Globus pallidus (tissue), 1 donor: ENCODE measurements at regions not wholly inside any gene's neighbourhood (a gene's known extent, or its start where the extent isn't known, plus 50 kb on each side); places are given as distances from the start of the nearest gene placed in this dataset.

ENCODE experiments used
- DNase-seq: peaks from one replicate; pipeline ENCODE4 v3.0.0-alpha.2; 2015; ENCODE audit warnings: low spot score

GRCh38 chr3:70800951-70801350 is 488.5 kb upstream of the MDFIC2 start:
- DNase-seq: no peak

DNA sequence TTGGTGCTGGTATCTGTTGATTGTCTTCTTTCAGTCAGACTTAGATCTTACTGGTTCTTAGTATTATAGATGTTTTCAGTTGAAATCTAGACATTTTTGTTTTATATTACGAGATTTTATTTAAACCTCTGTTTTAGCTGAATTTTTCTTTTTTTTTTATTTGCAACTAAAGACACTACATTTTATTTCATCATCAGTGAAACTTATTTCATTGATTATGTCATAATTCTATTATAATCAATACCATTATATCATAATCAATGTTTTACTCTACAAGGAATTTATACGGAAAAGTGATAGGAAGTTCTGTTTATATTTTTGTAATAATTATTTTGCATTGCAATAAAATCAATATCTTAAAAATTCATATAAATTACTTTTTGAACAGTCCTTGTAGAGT is 477.4 kb upstream of the MDFIC2 start:
- DNase-seq: no peak

GRCh38 chr3:70780790-70781189 is 468.4 kb upstream of the MDFIC2 start:
- DNase-seq: no peak

GRCh38 chr3:70779296-70779695 is 466.9 kb upstream of the MDFIC2 start:
- DNase-seq: no peak

- no peak for DNase-seq
Measured at GRCh38 chr3:70776081-70776480, 463.6 kb upstream of the MDFIC2 start.

GRCh38 chr3:70775257-70775656 is 462.8 kb upstream of the MDFIC2 start:
- DNase-seq: no peak

DNA sequence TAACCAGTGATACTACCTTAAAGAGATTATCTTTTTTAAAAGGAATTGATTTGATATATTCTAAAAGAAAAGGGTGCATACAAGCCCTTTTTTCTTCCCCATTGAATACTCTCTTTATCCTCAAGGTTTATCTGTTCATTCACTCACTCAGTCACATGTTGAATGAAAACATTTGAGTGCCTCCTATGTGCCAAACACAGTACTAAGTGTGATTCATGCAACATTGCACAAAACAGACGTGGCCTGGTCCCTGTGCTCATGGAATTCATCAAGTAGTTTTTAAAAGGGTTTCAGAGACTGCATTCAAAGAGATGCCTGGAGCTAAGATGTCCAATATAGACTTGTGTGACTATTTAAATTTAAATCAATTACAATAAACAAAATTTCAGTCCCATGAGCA is 462.2 kb upstream of the MDFIC2 start:
- DNase-seq: no peak

- no peak for DNase-seq
Measured at GRCh38 chr3:70771426-70772147, 459.1 kb upstream of the MDFIC2 start.

DNA sequence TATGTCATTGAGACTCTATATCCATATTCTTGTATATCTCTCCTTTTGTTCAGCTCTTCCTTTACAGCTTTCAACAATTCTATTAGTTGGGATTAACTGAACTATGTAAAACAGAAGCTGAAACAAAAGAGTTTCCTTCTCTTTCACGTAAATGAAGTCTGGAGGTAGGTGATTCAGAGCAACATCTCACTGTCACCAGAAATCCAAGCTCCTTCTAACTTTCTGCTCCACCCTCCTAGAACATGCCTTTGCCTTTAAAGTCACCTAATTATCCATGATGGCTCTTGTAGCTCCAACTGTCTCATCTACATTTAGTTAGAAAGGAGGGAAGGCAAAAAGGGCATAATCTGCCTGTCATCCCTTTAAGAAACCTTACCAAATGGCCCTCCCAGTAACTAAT is 458.2 kb upstream of the MDFIC2 start:
- no peak for DNase-seq

- DNase-seq: no peak
Measured at GRCh38 chr3:70766301-70766700, 453.9 kb upstream of the MDFIC2 start.

DNA sequence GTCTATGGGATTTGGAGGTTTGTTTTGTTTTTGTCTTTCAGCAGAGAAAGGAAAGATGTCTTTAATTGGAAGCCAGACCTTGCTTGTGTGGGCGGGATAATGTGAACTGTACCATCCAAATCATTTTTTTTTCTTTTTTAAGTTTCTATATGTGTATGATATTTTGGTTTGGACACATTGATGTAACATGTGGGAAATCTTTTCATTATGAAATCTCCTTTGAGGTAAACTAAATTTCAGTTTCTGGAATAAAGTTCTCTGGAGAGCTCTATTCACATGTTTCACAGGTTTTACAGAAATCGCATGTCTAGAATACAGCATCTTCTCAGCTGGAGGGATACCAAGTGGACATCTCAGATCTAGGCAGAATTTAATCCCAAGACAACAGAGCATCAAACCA is 451.5 kb upstream of the MDFIC2 start:
- no peak for DNase-seq

- no peak for DNase-seq
Measured at GRCh38 chr3:70757658-70758057, 445.2 kb upstream of the MDFIC2 start.

DNA sequence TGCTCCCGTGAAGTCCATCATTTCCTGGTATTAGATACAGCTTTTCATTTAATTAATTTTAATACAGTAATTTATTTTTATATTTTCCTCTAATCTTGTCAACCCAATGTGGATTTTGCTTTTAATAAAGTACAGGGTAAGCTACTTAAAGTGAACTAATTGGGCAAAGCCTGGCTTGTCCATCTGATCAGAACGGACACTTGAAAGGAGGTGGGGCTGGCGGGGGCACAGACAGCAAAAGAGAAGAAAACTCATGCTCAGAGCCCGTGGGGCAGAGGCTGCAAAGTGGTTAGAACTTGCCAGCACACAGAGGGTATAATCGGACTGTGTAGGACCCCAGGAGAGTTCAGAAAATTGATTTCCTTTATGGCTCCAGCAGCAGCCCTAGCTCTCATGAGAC is 443.1 kb upstream of the MDFIC2 start:
- no peak for DNase-seq

DNA sequence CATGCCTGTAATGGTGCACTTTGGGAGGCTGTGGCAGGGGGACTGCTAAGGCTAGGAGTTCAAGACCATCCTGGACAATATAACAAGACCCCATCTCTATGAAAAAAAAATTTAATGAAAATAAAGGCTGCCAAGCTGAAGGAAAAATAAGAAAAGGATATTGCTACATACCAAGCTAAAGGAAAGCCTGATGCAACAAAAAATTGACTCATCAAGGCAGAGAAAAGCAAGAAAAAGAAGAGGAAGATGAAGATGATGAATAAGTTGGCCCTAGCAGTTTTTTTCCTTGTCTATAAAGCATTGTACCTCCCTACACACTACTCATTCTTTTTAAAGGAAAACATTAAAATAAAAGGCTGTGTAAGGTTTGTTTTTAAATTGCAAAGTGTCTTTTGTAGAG is 441.9 kb upstream of the MDFIC2 start:
- no peak for DNase-seq

GRCh38 chr3:70753572-70753971 is 441.1 kb upstream of the MDFIC2 start:
- DNase-seq: no peak

- DNase-seq: no peak
Measured at GRCh38 chr3:70752051-70752450, 439.6 kb upstream of the MDFIC2 start.

GRCh38 chr3:70749122-70749521 is 436.7 kb upstream of the MDFIC2 start:
- DNase-seq: no peak

DNA sequence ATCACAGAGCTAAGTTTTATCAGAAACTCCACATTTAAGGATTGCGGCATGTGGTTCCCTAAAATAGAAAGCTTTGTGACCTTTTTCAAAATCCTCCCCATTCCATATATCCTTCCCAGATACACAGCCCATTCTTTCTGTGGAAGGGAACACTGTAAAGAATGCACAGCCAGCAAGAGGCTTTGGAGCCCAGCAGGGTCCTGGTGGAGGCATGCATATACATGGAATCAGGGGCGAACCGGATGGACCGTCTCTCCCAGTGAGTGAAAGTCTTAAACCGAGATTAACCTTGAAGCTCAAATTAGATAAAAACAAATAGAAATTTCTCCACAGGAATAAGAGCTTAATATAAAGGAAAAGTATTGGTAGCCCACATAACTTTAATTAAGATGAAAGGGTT is 436.2 kb upstream of the MDFIC2 start:
- no peak for DNase-seq

DNA sequence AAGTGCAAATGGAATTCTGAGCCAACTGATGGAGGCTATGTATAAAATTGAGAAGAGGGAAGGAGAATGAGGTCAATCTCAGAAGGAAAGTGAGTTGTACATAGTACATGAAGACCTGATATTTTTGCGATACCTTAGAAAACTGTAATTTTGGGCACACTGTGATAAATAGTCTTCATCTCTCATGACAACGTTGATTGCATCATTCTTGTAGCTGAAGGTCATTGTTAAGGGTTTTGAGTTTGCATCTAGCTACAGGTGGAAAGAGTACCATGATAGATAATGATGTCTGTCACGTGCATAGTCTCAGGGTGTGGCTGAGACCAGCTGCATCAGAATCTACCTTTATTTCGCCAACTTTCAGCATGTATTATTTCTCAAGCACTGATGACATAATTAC is 435.4 kb upstream of the MDFIC2 start:
- no peak for DNase-seq

- DNase-seq: no peak
Measured at GRCh38 chr3:70744536-70744935, 432.1 kb upstream of the MDFIC2 start.

- no peak for DNase-seq
Measured at GRCh38 chr3:70743754-70744153, 431.3 kb upstream of the MDFIC2 start.

GRCh38 chr3:70742081-70742480 is 429.6 kb upstream of the MDFIC2 start:
- no peak for DNase-seq

DNA sequence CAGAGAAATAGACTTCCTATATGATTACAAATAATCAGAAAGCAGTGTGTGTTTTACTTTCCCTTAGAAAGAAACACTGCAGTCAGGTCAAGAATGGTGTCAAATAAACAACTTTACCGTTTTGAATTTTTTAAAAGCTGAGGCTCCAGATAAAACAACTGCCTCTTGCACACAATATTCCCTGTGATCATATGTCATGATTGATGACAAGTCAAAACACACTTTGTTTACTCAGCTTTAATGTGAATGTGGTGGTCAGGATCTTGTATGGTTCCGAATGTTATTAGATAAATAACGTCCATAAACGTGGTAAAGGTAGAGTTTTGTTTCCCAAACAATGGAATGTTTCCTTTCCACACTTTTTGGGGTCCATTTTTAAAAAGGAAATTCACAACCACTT is 428.4 kb upstream of the MDFIC2 start:
- no peak for DNase-seq

DNA sequence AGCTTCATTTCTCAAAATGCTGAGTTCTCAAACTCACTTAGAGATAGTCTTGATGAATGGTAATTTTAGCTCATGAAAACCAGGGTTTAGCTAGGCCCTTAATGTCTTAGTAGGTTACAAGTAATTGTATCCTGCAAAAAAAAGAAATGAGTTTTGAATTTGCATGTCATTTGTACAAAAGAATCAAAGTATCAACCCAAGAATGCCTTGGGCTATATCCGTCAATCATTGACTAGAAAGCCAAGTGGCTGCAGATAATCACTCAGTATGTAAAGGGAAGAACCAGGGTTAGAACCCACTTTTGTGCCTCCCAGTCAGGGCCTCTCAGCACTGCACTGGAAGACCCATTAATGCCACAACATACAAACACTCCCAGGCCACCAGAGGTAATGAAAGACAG is 427.6 kb upstream of the MDFIC2 start:
- no peak for DNase-seq

- DNase-seq: no peak
Measured at GRCh38 chr3:70738291-70738681, 425.8 kb upstream of the MDFIC2 start.
